ENCODE measurements at regions not wholly inside any gene's neighbourhood (a gene's known extent, or its start where the extent isn't known, plus 50 kb on each side); places are given as distances from the start of the nearest gene placed in this dataset.

DNA sequence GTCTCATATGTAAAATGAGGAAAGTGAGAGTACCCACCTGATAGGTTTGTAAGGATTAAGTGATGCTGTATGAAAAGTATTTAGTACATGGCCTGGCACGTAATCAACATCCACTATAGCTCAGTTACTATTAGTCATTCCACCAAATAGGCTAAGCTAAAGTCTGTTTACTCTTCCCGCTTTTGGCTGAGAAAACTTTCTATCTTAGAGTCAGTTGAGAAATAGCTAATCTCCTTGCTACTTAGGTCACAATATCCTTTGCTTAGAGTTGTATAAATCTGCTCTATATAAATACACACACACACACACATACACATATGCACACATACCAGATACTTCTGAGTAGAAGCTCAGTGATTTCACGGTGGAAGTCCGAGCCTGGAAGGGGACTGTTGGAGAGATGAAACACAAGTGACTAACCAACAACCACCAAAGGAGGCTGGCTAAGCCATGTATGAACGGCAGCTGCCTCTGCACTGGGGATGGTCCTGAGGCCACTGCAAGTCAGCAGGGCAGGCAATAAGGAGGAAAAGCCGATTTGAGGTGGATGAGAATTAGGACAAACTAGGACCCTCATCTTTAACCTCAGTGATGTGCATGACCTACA, 104.6 kb upstream of the EPHA4 start:
- Mint-ChIP-seq H3K27ac (no peak overlapping the region), H3K9me3 (no peaks in the 10 kb centered on the region), H3K4me1 (no peaks in the 10 kb centered on the region), H3K4me3 (no peak overlapping the region), H3K27me3 (ENCODE audit: low read depth) (no peaks in the 10 kb centered on the region), H3K36me3 (ENCODE audit: low read depth) (no peaks in the 10 kb centered on the region)
- TF ChIP-seq, protein P1, sequence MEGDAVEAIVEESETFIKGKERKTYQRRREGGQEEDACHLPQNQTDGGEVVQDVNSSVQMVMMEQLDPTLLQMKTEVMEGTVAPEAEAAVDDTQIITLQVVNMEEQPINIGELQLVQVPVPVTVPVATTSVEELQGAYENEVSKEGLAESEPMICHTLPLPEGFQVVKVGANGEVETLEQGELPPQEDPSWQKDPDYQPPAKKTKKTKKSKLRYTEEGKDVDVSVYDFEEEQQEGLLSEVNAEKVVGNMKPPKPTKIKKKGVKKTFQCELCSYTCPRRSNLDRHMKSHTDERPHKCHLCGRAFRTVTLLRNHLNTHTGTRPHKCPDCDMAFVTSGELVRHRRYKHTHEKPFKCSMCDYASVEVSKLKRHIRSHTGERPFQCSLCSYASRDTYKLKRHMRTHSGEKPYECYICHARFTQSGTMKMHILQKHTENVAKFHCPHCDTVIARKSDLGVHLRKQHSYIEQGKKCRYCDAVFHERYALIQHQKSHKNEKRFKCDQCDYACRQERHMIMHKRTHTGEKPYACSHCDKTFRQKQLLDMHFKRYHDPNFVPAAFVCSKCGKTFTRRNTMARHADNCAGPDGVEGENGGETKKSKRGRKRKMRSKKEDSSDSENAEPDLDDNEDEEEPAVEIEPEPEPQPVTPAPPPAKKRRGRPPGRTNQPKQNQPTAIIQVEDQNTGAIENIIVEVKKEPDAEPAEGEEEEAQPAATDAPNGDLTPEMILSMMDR (IDR thresholded peaks at IDR 0.05; ENCODE audit: unreplicated experiment in 3 of 3) = no peak

DNA sequence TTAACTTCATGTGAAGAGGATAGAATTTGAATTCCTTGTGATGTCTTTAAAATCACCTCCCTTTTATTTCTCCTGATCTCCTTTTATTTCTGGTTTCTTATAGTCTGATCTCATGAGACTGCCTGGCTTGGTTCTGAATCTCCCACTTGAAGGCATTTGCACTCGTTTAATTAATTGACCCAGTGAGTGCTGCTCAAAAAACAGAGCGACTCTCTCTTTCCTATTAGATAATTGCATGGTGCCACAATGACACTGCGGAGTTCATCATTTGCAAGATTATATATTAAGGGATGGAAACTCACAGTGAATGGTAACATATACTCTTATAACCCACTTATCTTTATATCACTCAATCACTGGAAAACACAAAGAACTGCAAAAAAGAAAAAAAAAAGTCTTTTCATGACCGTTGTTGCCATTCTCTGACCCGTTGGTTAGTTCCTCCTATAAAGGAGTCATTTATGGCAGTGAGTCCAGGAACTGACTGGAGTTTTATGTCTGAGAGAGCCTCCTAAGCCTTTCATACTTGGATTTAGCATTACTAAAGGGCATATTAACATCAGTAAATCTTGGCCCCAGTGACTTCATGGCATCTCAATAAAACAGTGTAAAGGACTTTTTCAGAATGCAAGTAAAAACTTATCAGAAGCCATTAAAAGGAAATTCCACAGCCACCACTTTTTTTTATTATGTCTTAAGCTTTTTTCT, 103.3 kb upstream of the EPHA4 start:
- H3K27me3 Mint-ChIP-seq (ENCODE audit: low read depth) = no peaks in the 10 kb centered on the region
- H3K4me3 Mint-ChIP-seq = no peak overlapping the region
- TF ChIP-seq, protein P1 (IDR thresholded peaks at IDR 0.05; ENCODE audit: unreplicated experiment in 3 of 3) = no peak
- no peaks in the 10 kb centered on the region for H3K4me1 Mint-ChIP-seq
- H3K9me3 Mint-ChIP-seq = no peaks in the 10 kb centered on the region
- H3K27ac Mint-ChIP-seq = no peak overlapping the region
- no peaks in the 10 kb centered on the region for H3K36me3 Mint-ChIP-seq (ENCODE audit: low read depth)

DNA sequence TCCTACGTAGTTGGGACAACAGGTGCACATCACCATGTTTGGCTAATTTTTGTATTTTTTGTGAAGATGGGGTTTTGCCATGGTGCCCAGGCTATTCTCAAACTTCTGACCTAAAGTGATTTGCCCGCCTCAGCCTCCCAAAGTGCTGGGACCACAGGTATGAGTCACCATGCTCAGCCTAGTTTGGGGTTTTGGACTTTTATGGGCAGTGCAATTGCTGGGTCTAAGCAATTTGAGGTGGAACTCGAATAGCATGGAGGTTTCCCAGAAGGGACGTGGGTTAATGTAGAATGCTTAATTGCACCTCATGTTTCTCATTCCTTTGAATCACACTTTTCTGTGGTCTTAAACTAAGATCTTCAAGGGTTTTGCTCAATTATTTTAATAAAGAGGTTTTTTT, 102.3 kb upstream of the EPHA4 start:
- Mint-ChIP-seq H3K4me3 (no peak overlapping the region), H3K36me3 (ENCODE audit: low read depth) (no peaks in the 10 kb centered on the region), H3K27me3 (ENCODE audit: low read depth) (no peaks in the 10 kb centered on the region), H3K4me1 (no peaks in the 10 kb centered on the region), H3K27ac (no peak overlapping the region), H3K9me3 (no peaks in the 10 kb centered on the region)
- TF ChIP-seq, protein P1 (IDR thresholded peaks at IDR 0.05; ENCODE audit: unreplicated experiment in 3 of 3) = no peak

DNA sequence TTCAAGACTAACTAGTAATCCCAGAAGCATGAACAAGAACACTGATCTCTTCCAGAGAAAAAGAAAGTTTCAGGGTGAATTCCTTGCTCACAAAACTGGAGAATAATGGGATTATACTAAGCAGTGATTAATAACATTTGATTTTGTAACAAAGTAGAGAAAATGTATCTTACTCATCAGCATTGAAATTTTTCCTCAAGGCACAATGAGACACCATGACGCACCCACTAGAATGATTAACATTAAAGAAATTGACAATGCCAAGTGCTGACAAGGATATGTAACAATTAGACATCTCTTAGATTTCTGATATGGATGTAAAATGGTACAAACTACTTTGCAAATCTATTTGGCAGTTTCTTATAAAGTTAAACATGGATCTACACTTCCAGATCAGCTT, 101.1 kb upstream of the EPHA4 start:
- Mint-ChIP-seq H3K4me1 (no peaks in the 10 kb centered on the region), H3K27me3 (ENCODE audit: low read depth) (no peaks in the 10 kb centered on the region), H3K27ac (no peak overlapping the region), H3K36me3 (ENCODE audit: low read depth) (no peaks in the 10 kb centered on the region), H3K4me3 (no peak overlapping the region), H3K9me3 (no peaks in the 10 kb centered on the region)
- TF ChIP-seq, protein P1 (IDR thresholded peaks at IDR 0.05; ENCODE audit: unreplicated experiment in 3 of 3) = no peak

DNA sequence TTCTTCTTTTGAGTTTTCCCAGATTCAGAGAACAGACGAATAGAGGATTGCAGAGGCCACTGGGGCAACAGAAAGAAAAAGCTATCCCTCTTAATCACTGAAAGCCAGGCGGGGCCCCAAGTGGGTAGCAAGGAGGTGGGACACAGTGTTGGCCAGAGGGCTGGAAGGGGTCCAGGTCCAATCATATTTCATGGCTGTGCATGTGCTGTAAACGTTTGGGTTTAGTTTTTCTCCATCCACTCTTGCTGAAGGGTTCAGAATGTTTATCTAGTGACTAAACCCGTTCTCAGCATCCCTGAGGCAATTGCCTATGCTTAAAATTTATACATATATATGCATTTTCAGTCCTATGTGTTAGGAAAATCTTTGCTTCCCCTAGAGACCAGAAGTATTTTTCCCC, 99.4 kb upstream of the EPHA4 start:
- H3K9me3 Mint-ChIP-seq = peaks cover 1% of the 10 kb centered on the region
- no peak overlapping the region for H3K4me3 Mint-ChIP-seq
- H3K27ac Mint-ChIP-seq = no peak overlapping the region
- H3K36me3 Mint-ChIP-seq (ENCODE audit: low read depth) = no peaks in the 10 kb centered on the region
- TF ChIP-seq, protein P1 (IDR thresholded peaks at IDR 0.05; ENCODE audit: unreplicated experiment in 3 of 3) = no peak
- H3K4me1 Mint-ChIP-seq = no peaks in the 10 kb centered on the region
- H3K27me3 Mint-ChIP-seq (ENCODE audit: low read depth) = no peaks in the 10 kb centered on the region

All from nephron (organoid).